Left hindlimb (tissue), 1 donor: ENCODE measurements at regions not wholly inside any gene's neighbourhood (a gene's known extent, or its start where the extent isn't known, plus 50 kb on each side); places are given as distances from the start of the nearest gene placed in this dataset.

Experiments
- DNase-seq: peaks from one replicate; pipeline ENCODE4 v3.0.0-alpha.2; 2018

GRCh38 chr13:40232311-40233040, 434.0 kb downstream of the FOXO1 start:
- DNase-seq: no peak

- DNase-seq: peak; percentile 79
These were observed 432.7 kb downstream of the FOXO1 start for GRCh38 chr13:40233731-40234195.

DNA sequence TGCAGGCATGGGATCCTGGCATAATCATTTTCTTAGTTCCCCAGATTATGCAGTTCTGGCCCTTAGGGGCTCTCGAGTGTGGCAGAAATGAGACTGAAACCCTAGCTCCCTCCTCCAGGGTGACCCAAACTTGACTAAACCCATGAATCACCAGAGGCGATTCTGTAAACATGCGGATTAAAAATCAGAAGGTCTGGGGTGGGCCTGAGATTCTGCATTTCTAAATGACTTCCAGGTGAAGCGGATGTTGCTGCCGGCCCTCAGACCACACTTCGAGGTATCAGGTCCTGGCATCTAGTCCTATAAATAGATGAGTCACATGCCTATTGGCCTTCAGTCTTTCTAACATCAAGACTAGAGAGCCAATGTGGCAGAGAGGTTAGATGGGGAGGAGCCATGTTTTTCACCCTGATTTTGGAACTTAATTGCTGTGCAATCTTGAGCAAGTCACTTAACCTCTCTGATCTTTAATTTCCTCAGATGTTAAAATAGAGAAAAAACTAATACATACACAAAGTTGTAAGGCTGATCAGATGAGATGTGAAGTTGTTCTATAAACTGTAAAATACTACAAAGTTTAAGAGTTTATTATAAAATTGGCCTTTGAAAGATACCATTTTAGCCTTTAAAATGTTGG, 431.2 kb downstream of the FOXO1 start:
- no peak for DNase-seq

DNA sequence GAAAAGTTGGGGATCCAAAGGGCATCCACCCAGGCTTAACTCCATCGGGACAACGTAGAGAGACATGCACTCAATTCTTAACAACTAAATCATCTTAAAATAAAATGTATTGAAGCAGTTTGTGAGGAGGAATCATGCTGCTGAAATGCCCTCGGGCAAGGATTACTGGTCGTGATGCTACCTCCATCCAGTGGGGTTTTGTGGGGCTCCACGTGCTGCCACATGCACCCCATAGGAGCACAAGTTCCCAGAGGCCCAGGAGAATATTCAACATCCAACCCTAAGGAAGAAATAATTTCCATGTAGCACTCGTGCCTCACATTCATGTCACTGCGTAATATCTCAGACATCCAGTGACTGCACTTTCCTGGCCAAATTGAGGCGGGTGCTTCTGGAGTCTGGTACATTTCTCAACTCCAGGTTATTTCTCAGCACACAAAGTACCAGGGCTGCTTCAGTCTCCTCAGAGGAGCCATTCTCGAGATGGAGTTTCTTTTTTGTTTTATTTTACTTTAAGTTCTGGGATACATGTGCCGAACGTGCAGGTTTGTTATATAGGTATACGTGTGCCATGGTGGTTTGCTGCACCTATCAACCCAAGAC, 429.8 kb downstream of the FOXO1 start:
- no peak for DNase-seq

DNA sequence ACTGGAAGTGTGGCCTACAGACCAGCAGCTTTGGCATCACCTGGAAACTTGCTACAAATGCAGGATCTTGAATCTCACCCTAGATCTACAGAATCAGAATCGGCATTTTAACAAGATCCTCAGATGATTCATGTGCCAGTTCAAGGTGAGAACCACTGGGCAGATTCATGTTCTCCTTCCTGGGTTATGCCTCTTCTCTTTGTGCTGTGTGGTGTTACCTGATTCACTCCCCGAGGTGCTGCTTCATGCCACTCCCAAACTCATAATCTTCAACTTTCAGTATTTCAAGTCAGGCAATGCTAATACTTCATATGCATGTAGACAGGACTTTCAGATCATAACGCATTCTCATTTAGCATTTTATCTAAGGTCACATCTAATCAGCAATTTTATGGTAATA, 427.7 kb downstream of the FOXO1 start:
- no peak for DNase-seq

DNA sequence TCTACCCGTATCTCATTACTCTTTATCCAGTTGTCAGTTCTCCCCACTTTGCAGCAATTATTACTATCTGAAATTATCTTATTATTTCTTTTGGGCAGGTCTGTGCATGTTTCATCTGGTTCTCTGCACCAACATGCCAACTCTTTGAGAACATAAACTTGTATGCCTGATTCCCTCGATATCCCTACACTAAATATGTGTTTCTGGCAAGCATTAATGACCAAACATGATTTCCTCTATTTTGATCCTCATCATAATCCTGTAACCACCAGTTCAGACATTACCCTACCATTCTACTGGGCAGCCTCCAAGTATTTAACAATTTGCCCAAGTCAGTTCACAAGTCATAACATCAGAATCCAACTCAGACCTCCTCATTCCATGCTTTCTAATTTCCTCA, 426.1 kb downstream of the FOXO1 start:
- DNase-seq: no peak

DNA sequence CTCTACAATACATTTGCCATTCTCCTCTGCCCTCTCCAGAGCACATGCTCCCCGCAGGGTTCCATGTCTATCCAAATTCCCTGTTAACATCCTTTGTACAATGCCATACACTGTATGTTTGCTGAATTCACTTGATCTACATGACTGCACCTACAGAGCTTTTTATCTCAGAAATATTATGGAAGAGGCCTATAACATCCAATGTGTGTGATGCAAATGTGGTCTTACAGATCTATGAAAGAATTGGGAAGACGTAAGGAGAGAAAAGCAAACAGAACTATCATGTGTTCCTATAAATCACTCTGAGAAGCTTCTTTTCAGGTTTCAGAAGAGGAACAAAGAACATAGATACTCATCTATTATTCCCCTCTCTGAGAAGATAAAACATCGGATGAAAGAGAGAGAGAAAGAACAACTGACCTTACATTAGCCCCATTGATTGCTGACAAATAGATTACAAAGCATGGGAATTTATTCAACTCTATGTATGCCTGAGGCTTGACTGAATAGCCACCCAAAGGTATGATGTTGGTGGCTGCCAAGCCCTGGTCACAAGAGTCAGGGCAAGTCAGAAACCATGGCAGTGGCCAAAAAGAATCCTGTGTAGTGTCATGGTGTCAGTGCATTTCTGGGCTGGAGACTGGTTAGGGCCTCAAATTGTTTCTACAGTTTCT, 425.2 kb downstream of the FOXO1 start:
- DNase-seq: no peak

DNA sequence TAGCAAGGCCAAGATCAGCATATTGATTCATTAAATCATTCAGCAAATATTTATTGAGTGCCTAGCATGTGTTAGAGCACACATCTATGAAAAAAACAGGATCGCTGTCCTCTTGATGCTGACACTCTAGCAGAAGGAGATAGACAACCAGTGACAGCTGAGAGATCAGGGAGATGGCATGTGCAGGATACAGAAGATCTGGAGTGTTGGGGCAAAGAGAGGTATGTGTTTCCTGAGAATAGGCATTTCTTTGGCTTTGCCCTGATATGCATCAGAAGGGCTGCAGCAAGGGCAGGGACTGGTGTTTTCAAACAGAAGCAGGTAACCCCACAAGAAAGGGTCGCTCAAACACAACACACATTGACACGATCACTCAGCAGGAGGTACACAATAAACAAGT, 423.4 kb downstream of the FOXO1 start:
- no peak for DNase-seq

DNA sequence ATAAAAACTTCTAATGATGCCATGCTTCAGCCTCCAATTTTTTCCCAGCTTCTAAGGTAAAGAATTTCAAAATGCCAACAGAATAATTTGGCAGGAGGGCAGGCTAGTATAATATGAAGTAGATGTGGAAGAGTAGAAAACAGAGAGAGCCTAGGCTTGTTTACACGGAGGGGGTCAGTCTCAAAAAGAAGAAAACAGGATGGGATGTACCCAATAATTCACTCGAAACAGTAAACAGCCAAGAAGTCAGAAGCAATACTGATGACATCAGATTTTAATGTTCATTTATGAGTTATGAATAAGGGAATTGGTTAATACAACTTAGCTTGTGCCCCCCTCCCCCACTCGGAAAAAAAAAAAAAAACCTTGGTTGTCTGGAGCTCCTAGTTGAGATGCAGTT, 422.5 kb downstream of the FOXO1 start:
- DNase-seq: no peak

DNA sequence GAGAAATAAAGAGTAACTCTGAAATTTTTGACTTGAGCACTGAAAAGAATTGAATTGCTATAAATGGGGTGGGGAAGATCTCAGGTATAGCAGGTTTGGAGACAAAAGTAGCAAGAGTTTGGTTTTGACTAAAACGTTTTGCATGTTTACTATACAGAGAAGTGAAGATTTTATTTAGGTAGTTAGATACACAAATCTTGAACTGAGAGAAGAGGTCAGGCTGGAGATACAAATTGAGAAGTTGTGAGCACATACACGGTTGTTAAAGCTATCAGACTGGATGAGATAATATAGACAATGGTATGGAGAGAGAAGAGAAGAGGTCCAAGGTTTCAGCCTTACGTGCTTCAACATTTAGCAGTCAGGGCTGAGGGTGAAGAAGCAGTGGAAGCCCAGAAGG, 420.9 kb downstream of the FOXO1 start:
- no peak for DNase-seq

DNA sequence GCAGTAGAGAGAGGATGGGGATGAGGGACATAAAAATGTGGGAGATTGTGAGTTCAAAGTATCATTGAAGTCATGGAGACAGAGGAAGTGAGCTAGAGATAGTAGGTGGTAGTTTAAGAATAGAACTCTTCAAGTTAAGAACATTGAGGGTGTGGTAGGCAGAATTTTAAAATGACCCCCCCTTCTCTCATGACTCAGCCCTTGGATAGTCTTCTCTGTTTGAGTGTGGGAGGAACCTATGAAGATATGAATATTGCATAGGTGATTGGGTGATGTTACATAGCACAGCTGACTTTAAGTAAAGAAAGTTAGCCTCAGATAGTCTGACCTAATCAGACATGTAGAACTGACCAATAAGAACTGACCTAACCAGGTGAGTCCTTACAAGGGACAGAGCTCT, 418.6 kb downstream of the FOXO1 start:
- no peak for DNase-seq

GRCh38 chr13:40251343-40252032, 415.0 kb downstream of the FOXO1 start:
- DNase-seq: no peak

- DNase-seq: no peak
These were observed 414.2 kb downstream of the FOXO1 start for GRCh38 chr13:40252241-40252640.

DNA sequence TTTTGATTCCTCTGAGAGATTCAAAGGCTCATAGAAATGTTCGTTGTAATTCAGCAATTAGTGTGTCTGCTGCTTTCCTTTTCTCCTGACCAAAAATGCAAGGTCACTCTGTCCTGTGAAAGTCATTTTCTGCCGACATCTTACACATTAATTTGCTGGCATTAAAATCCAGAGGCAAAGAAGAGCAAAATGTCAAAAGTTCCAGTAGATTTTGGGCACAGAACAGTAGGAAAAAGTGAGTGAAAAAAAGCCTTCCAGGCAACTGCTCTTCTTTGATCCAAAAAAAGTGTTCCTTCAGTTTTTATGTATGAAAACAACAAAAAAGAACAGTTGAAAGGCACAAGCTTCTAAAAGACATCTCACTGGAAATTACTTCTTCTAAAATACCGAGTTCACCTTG, 413.8 kb downstream of the FOXO1 start:
- no peak for DNase-seq

DNA sequence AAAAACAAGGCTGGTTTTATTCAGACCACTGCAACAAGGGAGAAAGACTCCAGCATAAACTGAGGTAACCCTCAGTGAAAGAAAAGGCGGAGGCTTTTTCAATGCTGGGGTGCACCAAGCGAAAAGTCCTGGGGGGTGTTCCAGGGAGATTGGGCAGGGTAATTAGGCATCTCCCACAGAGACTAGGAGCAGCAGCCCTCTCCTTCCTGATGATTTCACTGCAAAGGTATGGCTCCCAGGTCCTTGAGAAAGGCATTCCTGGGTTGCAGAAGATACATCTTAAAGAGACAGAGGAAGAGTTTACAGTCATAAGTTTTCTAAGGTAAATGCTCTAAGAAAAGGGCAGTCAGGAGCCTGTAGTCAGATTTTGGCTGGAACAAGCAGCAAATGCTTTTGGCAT, 412.0 kb downstream of the FOXO1 start:
- no peak for DNase-seq

DNA sequence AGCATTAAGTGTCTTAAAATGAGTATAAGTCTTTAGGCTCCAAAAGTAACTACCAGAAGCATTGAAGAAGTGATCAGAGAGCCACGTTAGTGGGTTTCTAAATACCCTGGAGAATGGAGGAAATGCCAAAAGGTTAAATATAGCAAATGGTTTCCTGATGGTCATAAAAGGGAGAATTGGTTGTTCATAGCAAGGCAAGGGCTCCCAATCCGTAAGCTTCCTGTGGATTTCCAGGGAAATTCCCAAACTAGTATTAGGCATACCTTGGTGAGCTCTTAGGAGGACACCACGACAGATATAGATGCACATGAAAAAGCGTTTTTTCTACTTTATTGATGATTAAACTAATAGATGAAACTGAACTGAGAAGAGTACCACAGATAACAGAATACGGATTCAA, 410.9 kb downstream of the FOXO1 start:
- no peak for DNase-seq

- DNase-seq: no peak
These were observed 406.5 kb downstream of the FOXO1 start for GRCh38 chr13:40259899-40260298.

DNA sequence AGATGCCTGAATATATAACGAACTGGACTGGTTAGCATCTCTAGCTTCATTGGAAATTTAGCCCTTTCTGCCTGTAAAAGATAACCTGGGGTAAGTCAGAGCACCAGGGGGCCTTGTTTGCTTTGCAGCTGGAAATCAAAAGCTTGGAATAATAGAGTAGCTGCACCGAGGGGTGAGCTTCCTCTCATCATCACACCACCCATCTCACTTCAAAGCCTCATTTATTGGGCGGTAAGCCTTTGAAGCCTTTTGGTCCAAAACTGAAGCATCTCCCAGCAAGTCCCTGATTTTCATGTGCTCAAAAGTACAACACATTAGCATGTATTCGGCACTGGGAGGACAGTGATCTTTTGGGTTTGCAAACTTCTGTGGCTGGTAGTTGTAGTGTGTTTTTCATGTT, 405.1 kb downstream of the FOXO1 start:
- no peak for DNase-seq

DNA sequence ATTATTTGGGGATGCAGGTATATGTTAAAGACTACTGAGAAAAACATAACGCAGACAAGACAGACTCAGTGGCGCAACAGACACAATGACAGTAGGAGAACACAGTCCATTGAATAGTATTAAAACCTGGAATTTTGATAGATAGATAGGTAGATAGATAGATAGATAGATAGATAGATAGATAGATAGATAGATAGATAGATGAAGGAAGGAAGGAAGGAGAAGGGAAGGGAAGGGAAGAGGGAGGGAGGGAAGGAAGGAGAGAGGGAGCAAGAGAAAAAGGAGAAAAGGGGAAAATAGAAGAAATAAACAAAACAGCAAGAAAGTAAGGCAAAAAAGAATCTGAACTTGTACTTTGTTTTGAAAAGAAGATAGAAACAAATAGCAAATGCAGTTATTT, 404.5 kb downstream of the FOXO1 start:
- no peak for DNase-seq

- DNase-seq: no peak
These were observed 397.4 kb downstream of the FOXO1 start for GRCh38 chr13:40269086-40269485.

DNA sequence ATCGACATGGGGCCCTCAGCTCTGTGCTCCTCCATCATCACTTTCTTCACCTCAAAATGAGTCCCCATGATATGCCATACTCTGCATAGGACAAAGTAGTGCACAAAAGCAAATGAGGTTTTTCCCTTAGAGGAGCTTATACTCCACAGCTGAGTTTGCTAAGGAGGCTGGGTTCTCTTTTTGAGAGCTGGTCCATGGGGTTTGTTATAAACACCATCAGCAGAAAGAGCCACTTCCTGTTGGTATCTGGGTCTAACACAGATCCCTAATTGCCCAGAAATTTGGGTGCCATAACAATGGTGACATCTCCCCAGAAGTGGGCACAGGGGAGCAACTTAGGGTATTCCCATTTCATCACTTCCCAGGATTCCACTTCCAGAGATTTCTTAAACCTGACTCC, 395.7 kb downstream of the FOXO1 start:
- no peak for DNase-seq

- DNase-seq: peak; percentile 44
These were observed 395.1 kb downstream of the FOXO1 start for GRCh38 chr13:40271271-40271885.
